ENCODE measurements at regions not wholly inside any gene's neighbourhood (a gene's known extent, or its start where the extent isn't known, plus 50 kb on each side); places are given as distances from the start of the nearest gene placed in this dataset.
"Not testable (repeated sequence)": the region's sequence is repeated elsewhere in the genome, so short reads cannot be mapped to it uniquely, and the experiment has no call there.

GRCh38 chr14:101313268-101313667 is 248.0 kb upstream of the DIO3 start:
- no peak for DNase-seq (ENCODE audit: low spot score)
- no peak for FAIRE-seq

GRCh38 chr14:101315802-101316296 is 245.4 kb upstream of the DIO3 start:
- no peak for FAIRE-seq
- DNase-seq (ENCODE audit: low spot score) = no peak

GRCh38 chr14:101318271-101318670 is 243.0 kb upstream of the DIO3 start:
- DNase-seq (ENCODE audit: low spot score) (no peak), FAIRE-seq (no peak)

GRCh38 chr14:101320396-101320795 is 240.9 kb upstream of the DIO3 start:
- no peak for FAIRE-seq
- DNase-seq (ENCODE audit: low spot score) = no peak

GRCh38 chr14:101322223-101322622 is 239.1 kb upstream of the DIO3 start:
- FAIRE-seq = no peak

GRCh38 chr14:101323111-101323510 is 238.2 kb upstream of the DIO3 start:
- no peak for FAIRE-seq
- no peak for DNase-seq (ENCODE audit: low spot score)

More at GRCh38 chr14:101322223-101322622, 239.1 kb upstream of the DIO3 start:
- DNase-seq (ENCODE audit: low spot score) = no peak

- FAIRE-seq; DNase-seq (ENCODE audit: low spot score): not testable (repeated sequence)
Observed at GRCh38 chr14:101323614-101324235, 237.6 kb upstream of the DIO3 start.

- DNase-seq (ENCODE audit: low spot score) = no peak
- no peak for FAIRE-seq
Observed at GRCh38 chr14:101325319-101325718, 236.0 kb upstream of the DIO3 start.

- no peak for DNase-seq (ENCODE audit: low spot score)
- no peak for FAIRE-seq
Observed at GRCh38 chr14:101328412-101329028, 232.8 kb upstream of the DIO3 start.

GRCh38 chr14:101330416-101331140 is 230.7 kb upstream of the DIO3 start:
- DNase-seq (ENCODE audit: low spot score) (no peak), FAIRE-seq (no peak)

- DNase-seq (ENCODE audit: low spot score) (no peak), FAIRE-seq (no peak)
Observed at GRCh38 chr14:101331141-101331525, 230.2 kb upstream of the DIO3 start.

- no peak for DNase-seq (ENCODE audit: low spot score)
- FAIRE-seq = no peak
Observed at GRCh38 chr14:101331661-101332169, 229.6 kb upstream of the DIO3 start.

GRCh38 chr14:101332281-101332680 is 229.0 kb upstream of the DIO3 start:
- DNase-seq (ENCODE audit: low spot score) (no peak), FAIRE-seq (no peak)

- FAIRE-seq = no peak
- no peak for DNase-seq (ENCODE audit: low spot score)
Observed at GRCh38 chr14:101333335-101334280, 227.7 kb upstream of the DIO3 start.

GRCh38 chr14:101334656-101335055 is 226.6 kb upstream of the DIO3 start:
- no peak for FAIRE-seq
- DNase-seq (ENCODE audit: low spot score) = no peak

- FAIRE-seq = no peak
- no peak for DNase-seq (ENCODE audit: low spot score)
Observed at GRCh38 chr14:101335061-101335661, 226.1 kb upstream of the DIO3 start.

- DNase-seq (ENCODE audit: low spot score) (no peak), FAIRE-seq (no peak)
Observed at GRCh38 chr14:101336183-101336582, 225.1 kb upstream of the DIO3 start.

GRCh38 chr14:101337053-101337452 is 224.2 kb upstream of the DIO3 start:
- DNase-seq (ENCODE audit: low spot score) (no peak), FAIRE-seq (no peak)

- FAIRE-seq = no peak
Observed at GRCh38 chr14:101340556-101340955, 220.7 kb upstream of the DIO3 start.

GRCh38 chr14:101347893-101348777 is 213.2 kb upstream of the DIO3 start:
- DNase-seq (ENCODE audit: low spot score) (no peak), FAIRE-seq (no peak)

More at GRCh38 chr14:101340556-101340955, 220.7 kb upstream of the DIO3 start:
- no peak for DNase-seq (ENCODE audit: low spot score)
